Mucosa of stomach (tissue), 1 donor: ENCODE measurements at regions not wholly inside any gene's neighbourhood (a gene's known extent, or its start where the extent isn't known, plus 50 kb on each side); places are given as distances from the start of the nearest gene placed in this dataset.

Source experiments
- H3K27me3 ChIP-seq: one replicate; pipeline ENCODE4 v1.7.0; 2013; ENCODE audit warnings: mild to moderate bottlenecking, low read length; ENCODE audit not compliant: control insufficient read depth, insufficient read depth
- H3K36me3 ChIP-seq: one replicate; pipeline ENCODE4 v1.7.0; 2013; ENCODE audit warnings: low read length; ENCODE audit not compliant: control insufficient read depth, insufficient read depth
- H3K4me1 ChIP-seq: one replicate; pipeline ENCODE4 v1.7.0; 2013; ENCODE audit warnings: mild to moderate bottlenecking, low read length; ENCODE audit not compliant: control insufficient read depth, insufficient read depth
- H3K4me3 ChIP-seq: one replicate; pipeline ENCODE4 v1.7.0; 2013; ENCODE audit warnings: low read length
- H3K9ac ChIP-seq: one replicate; pipeline ENCODE4 v1.7.0; 2013; ENCODE audit warnings: mild to moderate bottlenecking, low read length, moderate library complexity
- H3K9me3 ChIP-seq: one replicate; pipeline ENCODE4 v1.7.0; 2013; ENCODE audit warnings: mild to moderate bottlenecking, low read length, moderate library complexity; ENCODE audit not compliant: control insufficient read depth
- donor health status: Pancreatic carcinoma.

GRCh38 chr1:212529211-212529741 is 79.3 kb upstream of the ATF3 start:
- no peak overlapping the region for H3K9ac ChIP-seq
- H3K36me3 ChIP-seq, result no peaks in the 10 kb centered on the region
- peaks cover 6% of the 10 kb centered on the region for H3K4me1 ChIP-seq
- no peaks in the 10 kb centered on the region for H3K27me3 ChIP-seq
- H3K9me3 ChIP-seq, result no peaks in the 10 kb centered on the region
- H3K4me3 ChIP-seq, result no peak overlapping the region

DNA sequence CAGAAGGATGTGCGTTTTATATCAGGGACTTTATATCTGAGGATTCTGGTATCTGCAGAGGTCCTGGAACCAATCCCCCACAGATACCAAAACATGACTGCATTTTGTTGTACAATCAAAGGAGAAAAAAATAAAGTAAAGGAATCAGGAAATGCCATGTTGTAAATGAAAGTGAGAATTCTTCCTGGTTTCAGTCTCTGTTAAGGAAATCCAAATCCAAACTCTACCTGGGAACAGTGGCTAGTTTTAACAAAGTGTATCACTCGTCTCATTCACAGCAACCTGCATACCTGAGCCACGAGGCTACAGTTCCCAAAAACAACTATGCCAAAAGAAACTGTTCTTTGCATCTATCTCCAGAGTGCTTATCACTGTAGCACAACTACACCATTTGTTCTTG is 77.3 kb upstream of the ATF3 start:
- peaks cover 6% of the 10 kb centered on the region for H3K4me1 ChIP-seq
- no peaks in the 10 kb centered on the region for H3K36me3 ChIP-seq
- H3K9me3 ChIP-seq, result no peaks in the 10 kb centered on the region
- no peak overlapping the region for H3K4me3 ChIP-seq
- H3K27me3 ChIP-seq, result no peaks in the 10 kb centered on the region
- H3K9ac ChIP-seq, result no peak overlapping the region

GRCh38 chr1:212531796-212532195 is 76.8 kb upstream of the ATF3 start:
- no peaks in the 10 kb centered on the region for H3K9me3 ChIP-seq
- H3K9ac ChIP-seq, result no peak overlapping the region
- no peak overlapping the region for H3K4me3 ChIP-seq
- no peaks in the 10 kb centered on the region for H3K27me3 ChIP-seq
- no peaks in the 10 kb centered on the region for H3K36me3 ChIP-seq
- peaks cover 6% of the 10 kb centered on the region for H3K4me1 ChIP-seq

- Histone ChIP-seq H3K4me1 (peaks cover 6% of the 10 kb centered on the region), H3K36me3 (no peaks in the 10 kb centered on the region), H3K4me3 (no peak overlapping the region), H3K9ac (no peak overlapping the region), H3K9me3 (peaks cover 6% of the 10 kb centered on the region), H3K27me3 (no peaks in the 10 kb centered on the region)
These were observed 76.0 kb upstream of the ATF3 start for GRCh38 chr1:212532469-212533147.

DNA sequence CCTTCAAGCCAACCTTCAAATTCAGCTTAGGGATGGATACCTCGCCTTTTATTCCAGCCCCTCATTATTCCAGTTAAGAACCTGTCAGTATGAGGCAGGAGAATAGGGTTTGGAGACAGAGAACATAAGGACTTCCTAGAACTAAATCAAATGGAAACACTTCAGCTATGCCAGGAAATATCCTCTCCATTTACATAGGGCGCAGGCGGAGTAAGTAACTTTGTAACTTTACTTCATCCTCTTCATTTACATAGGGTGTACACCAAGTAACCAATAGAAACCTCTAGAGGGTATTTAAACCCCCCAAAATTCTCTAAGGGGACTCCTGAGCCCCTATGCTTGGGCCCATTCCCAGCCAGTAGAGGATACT is 75.4 kb upstream of the ATF3 start:
- Histone ChIP-seq H3K4me1 (peaks cover 6% of the 10 kb centered on the region), H3K9ac (no peak overlapping the region), H3K9me3 (peaks cover 6% of the 10 kb centered on the region), H3K4me3 (no peak overlapping the region), H3K27me3 (no peaks in the 10 kb centered on the region), H3K36me3 (no peaks in the 10 kb centered on the region)

DNA sequence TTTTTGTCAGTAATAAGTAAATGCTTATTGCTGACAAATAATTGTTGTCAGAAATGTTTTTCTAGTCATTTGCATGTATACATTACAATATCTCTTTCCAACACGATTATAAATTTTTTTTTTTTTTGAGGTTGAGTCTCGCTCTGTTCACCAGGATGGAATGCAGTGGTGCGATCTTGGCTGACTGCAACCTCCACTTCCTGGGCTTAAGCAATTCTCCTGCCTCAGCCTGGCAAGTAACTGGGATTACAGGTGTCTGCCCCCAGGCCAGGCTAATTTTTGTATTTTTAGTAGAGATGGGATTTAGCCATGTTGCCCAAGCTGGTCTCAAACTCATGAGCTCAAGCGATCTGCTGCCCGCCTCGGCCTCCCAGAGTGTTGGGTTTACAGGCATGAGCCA is 72.0 kb upstream of the ATF3 start:
- H3K9me3 ChIP-seq, result peaks cover 6% of the 10 kb centered on the region
- H3K4me3 ChIP-seq, result no peak overlapping the region

DNA sequence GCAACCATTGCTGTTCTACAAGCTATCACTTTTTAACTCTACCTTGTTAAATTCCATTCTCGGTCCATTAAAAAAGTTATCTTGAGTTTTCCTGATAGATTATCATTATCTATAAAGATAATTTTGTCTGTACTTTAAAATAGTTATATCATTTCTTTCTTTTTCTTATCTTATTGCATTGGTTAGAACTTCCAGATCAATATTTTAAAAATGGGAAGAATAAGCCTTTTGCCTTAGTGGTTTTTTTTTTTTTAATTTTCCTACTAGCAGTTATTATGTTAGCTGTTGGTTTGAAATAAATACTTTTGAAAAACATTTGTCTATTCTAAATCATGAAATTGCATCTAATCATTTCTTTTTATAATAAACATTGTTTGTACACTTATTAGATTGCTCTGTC is 71.0 kb upstream of the ATF3 start:
- Histone ChIP-seq H3K27me3 (no peaks in the 10 kb centered on the region), H3K4me1 (no peaks in the 10 kb centered on the region), H3K9ac (no peak overlapping the region), H3K36me3 (no peaks in the 10 kb centered on the region), H3K4me3 (no peak overlapping the region), H3K9me3 (peaks cover 6% of the 10 kb centered on the region)

More for the DNA sequence above, 72.0 kb upstream of the ATF3 start:
- H3K9ac ChIP-seq, result no peak overlapping the region
- H3K36me3 ChIP-seq, result no peaks in the 10 kb centered on the region
- no peaks in the 10 kb centered on the region for H3K27me3 ChIP-seq
- peaks cover 3% of the 10 kb centered on the region for H3K4me1 ChIP-seq

- Histone ChIP-seq H3K4me1 (no peaks in the 10 kb centered on the region), H3K4me3 (no peak overlapping the region), H3K9ac (no peak overlapping the region), H3K36me3 (no peaks in the 10 kb centered on the region), H3K27me3 (no peaks in the 10 kb centered on the region), H3K9me3 (peaks cover 6% of the 10 kb centered on the region)
These were observed 68.7 kb upstream of the ATF3 start for GRCh38 chr1:212539737-212540430.

- Histone ChIP-seq H3K9ac (no peak overlapping the region), H3K4me1 (no peaks in the 10 kb centered on the region), H3K9me3 (no peaks in the 10 kb centered on the region), H3K27me3 (no peaks in the 10 kb centered on the region), H3K4me3 (no peak overlapping the region), H3K36me3 (no peaks in the 10 kb centered on the region)
These were observed 65.8 kb upstream of the ATF3 start for GRCh38 chr1:212542761-212543187.

DNA sequence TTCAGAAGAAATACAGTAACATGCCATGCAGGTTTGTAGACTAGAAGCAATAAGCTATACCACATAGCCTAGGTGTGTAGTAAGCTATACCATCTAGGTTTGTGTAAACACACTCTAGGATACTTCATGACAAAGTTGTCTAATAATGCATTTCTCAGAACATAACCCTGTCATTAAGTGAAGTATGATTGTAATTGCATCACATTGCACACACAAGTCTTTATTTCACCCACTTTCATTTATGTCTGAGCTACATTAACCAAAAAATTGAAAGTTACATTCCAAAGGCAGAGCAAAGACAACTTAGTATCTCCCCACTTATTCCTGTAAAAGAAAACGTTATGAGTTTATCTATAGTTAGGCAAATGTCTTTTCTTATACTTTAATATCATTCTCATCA is 64.5 kb upstream of the ATF3 start:
- Histone ChIP-seq H3K9me3 (no peaks in the 10 kb centered on the region), H3K4me1 (no peaks in the 10 kb centered on the region), H3K27me3 (no peaks in the 10 kb centered on the region), H3K9ac (no peak overlapping the region), H3K36me3 (no peaks in the 10 kb centered on the region), H3K4me3 (no peak overlapping the region)

- Histone ChIP-seq H3K4me3 (no peak overlapping the region), H3K36me3 (no peaks in the 10 kb centered on the region), H3K9me3 (no peaks in the 10 kb centered on the region), H3K4me1 (no peaks in the 10 kb centered on the region), H3K27me3 (no peaks in the 10 kb centered on the region), H3K9ac (no peak overlapping the region)
These were observed 62.5 kb upstream of the ATF3 start for GRCh38 chr1:212545941-212546635.

DNA sequence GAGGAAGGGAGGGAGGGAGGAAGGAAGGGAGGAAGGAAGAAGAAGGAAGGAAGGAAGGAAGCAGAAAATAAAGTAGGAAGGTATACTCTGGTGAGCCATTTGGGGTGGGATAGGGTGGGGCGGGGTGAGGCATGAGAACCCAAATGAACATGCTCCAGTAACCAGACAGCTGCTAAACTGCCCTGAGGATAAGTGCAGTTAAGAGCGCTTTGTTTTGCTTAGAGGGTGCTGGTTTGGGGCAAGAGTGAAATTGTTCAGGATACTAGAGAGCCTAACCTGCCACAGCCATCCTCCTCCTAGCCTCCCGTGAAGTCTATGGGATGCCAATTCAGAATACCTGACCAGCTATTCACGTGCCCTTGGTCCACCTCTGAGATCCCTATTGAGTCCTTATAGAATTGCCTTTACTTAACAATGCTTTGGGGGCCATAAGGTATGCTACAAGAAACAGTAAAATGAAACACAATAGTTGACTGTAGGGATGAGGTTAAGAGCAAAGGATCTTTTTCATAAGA is 59.0 kb upstream of the ATF3 start:
- Histone ChIP-seq H3K4me1 (no peaks in the 10 kb centered on the region), H3K4me3 (no peak overlapping the region), H3K9me3 (no peaks in the 10 kb centered on the region), H3K9ac (no peak overlapping the region), H3K36me3 (no peaks in the 10 kb centered on the region), H3K27me3 (no peaks in the 10 kb centered on the region)
